Vagina (tissue), 2 donors: ENCODE measurements at regions not wholly inside any gene's neighbourhood (a gene's known extent, or its start where the extent isn't known, plus 50 kb on each side); places are given as distances from the start of the nearest gene placed in this dataset.

ENCODE experiments used
- CTCF ChIP-seq, 3 experiments: fragments of 450-650 bp in 2 of 3; fragments of 200-600 bp in 1 of 3; sonication (generic) in 1 of 3; IDR thresholded peaks; one replicate each; pipeline ENCODE4 v1.5.1; 2017 to 2019; ENCODE audit warnings: antibody characterized with exemption in 3 of 3, mild to moderate bottlenecking in 2 of 3, moderate library complexity in 2 of 3
- POLR2A ChIP-seq, 2 donors: fragments of 450-650 bp; IDR thresholded peaks; one replicate each; pipeline ENCODE4 v1.6.1; 2017; ENCODE audit warnings: antibody characterized with exemption in 2 of 2, mild to moderate bottlenecking in 2 of 2, moderate library complexity in 2 of 2
- POLR2AphosphoS5 ChIP-seq, 2 donors: sonication (generic); formaldehyde crosslinking; IDR thresholded peaks; one replicate each; pipeline ENCODE4 v1.9.0; 2017; ENCODE audit warnings: antibody characterized with exemption in 2 of 2, mild to moderate bottlenecking in 2 of 2, low read depth in 1 of 2; ENCODE audit not compliant: insufficient read depth in 1 of 2

GRCh38 chr21:35727830-35728229, 332.5 kb downstream of the SETD4 start:
- TF ChIP-seq CTCF (IDR thresholded peaks at IDR 0.05): no peak
- TF ChIP-seq POLR2A (IDR thresholded peaks at IDR 0.05): no peak
- TF ChIP-seq POLR2AphosphoS5 (IDR thresholded peaks at IDR 0.05; ENCODE audit: insufficient read depth in 1 of 2, low read depth in 1 of 2): no peak
